ENCODE measurements at regions not wholly inside any gene's neighbourhood (a gene's known extent, or its start where the extent isn't known, plus 50 kb on each side); places are given as distances from the start of the nearest gene placed in this dataset.
"Not testable (repeated sequence)": the region's sequence is repeated elsewhere in the genome, so short reads cannot be mapped to it uniquely, and the experiment has no call there.

GRCh38 chr7:131859147-131859821 is 302.9 kb upstream of the PODXL start:
- peak; percentile 88 for DNase-seq (ENCODE audit: low read depth, low spot score)
- in situ Hi-C loops (cut with HindIII; ENCODE audit: low pct_unique_long_range_greater_than_20kb, low sequenced_read_pairs), result no loop called here

- no peak for DNase-seq (ENCODE audit: low read depth, low spot score)
- in situ Hi-C loops (cut with HindIII; ENCODE audit: low pct_unique_long_range_greater_than_20kb, low sequenced_read_pairs), result no loop called here
Observed at GRCh38 chr7:131858611-131859010, 302.2 kb upstream of the PODXL start.

DNA sequence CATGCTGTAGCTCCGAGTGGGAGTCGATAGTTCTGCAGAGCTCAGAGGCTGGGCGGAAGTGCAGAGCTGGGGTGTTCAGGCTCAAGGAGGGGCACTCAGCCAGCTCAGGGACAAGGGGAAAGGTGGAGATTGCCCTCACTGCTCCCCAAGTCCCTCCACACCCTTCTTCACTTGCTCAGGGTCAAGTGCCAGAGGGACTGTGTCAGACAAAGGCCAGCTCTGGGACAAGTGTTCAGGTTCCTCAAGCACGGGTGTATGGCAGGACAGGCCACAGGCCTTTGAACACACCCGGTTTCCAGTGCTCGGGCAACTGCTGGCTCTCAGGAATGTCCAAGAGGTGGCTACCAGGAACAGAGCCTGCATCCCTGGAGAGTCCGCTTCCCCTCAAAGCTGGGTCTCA is 293.0 kb upstream of the PODXL start:
- in situ Hi-C loops (cut with HindIII; ENCODE audit: low pct_unique_long_range_greater_than_20kb, low sequenced_read_pairs), result no loop called here

GRCh38 chr7:131848033-131848432 is 291.6 kb upstream of the PODXL start:
- in situ Hi-C loops (cut with HindIII; ENCODE audit: low pct_unique_long_range_greater_than_20kb, low sequenced_read_pairs), result no loop called here
- no peak for DNase-seq (ENCODE audit: low read depth, low spot score)

More for the DNA sequence above, 293.0 kb upstream of the PODXL start:
- DNase-seq (ENCODE audit: low read depth, low spot score), result no peak

DNA sequence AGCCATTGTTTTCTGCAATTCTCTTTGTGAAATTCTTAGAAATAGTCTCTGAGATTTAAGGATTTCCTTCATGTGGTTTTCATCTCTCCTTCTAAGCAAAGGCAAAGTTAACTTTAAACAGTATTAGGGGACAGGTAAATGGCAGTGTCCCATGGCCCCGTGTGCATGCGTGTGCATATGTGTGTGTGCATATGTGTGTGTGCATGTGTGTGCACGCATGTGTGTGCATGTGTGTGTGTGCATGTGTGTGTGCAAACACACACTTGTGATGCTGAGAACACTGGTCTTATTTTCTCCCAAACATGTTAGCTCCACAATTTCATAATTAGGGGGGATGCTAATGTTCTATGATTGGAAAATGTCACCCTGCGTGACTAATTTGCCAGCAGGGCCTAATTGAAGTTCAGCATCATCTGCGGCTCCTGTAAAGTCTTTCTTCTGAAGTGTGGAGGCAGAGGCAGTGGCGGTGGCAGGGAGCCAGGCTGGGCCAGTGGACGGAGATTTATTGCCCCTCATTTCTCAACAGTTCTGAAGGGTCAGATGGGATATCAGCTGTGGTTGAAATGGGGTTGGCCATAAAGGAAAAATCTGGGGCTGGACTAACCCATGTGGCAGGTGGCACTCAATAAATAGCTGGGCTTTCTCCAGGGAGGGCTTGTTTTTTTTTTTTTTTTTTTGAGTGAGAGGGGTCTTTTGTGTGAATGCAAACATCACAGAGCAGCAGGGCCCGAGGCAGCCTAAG is 289.3 kb upstream of the PODXL start:
- no peak for DNase-seq (ENCODE audit: low read depth, low spot score)
- in situ Hi-C loops (cut with HindIII; ENCODE audit: low pct_unique_long_range_greater_than_20kb, low sequenced_read_pairs), result no loop called here

DNA sequence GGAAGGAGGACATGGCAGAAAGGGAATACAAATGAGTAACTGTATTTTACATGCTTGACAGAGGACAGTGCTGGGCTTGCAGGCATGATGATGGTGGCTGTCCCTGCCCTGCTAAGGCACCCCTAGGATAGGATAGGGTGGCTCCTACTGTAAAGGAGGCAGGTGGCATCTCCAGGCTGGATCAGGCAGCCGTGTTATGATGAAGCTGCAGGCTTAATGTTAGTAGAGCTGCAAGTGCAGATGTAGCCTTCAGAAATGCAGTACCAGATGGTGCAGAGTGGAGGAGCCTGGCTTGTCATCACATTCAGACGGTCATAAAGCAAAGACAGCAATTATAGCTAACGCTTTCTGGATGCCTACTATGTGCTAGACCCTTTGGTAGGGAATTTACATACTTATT is 287.9 kb upstream of the PODXL start:
- in situ Hi-C loops (cut with HindIII; ENCODE audit: low pct_unique_long_range_greater_than_20kb, low sequenced_read_pairs), result no loop called here
- no peak for DNase-seq (ENCODE audit: low read depth, low spot score)

DNA sequence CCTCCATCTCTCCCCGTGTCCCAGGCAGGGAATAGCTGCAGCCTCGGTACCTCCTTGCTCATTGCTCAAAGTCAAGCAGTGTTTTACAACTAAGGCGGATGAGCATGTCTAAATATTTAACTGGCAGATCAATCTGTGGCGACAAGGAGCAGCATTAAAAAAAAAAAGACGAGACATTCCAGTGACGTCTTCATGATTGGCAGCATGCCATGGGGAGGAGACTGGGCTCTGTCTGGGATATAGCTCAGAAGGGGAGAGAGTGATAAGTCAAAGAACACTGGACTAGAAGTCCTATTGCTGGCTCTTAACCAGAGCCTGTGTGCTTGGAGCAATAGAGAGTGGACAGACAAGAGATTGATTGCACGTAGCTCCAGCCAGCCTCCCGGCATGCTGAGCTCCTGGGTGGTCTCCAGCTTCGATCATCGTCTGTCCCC is 287.5 kb upstream of the PODXL start:
- in situ Hi-C loops (cut with HindIII; ENCODE audit: low pct_unique_long_range_greater_than_20kb, low sequenced_read_pairs), result no loop called here

DNA sequence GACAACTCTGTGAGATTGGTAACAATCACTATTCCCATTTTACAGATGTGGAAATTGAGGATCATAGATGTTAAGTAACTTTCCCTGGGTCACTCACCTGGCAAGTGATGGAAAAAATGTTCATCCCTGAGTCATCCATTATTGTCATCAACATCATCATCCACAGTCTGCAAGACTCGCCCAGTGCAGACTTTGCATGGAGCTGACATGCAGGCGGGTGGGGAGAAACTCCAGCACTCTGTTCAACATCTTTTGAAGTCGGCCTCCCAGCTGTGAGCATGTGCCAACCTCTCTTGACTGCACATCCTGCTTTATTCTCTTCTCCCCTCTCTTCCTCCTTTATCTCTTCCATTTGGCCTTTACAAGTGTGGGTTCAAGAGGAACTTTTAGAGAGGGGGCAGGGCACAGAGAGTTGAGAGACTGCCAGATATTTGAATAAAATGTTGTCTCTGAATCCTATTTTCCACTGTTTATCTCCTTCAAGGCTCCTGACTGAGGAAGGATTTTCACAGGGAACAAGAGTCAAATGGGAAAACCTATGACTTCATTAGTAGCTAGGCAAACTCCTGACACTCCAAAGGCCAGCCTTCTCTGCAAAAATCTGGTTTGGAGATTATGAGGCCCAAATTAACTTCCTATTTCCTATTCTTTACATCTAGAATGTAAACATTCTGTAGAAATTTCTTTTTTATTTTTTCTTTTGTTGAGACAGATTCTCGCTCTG is 283.7 kb upstream of the PODXL start:
- in situ Hi-C loops (cut with HindIII; ENCODE audit: low pct_unique_long_range_greater_than_20kb, low sequenced_read_pairs), result no loop called here
- peak; percentile 31 for DNase-seq (ENCODE audit: low read depth, low spot score)

More for the DNA sequence above, 287.5 kb upstream of the PODXL start:
- peak; percentile 39 for DNase-seq (ENCODE audit: low read depth, low spot score)

- in situ Hi-C loops (cut with HindIII; ENCODE audit: low pct_unique_long_range_greater_than_20kb, low sequenced_read_pairs), result no loop called here
Observed at GRCh38 chr7:131836733-131837132, 280.3 kb upstream of the PODXL start.

DNA sequence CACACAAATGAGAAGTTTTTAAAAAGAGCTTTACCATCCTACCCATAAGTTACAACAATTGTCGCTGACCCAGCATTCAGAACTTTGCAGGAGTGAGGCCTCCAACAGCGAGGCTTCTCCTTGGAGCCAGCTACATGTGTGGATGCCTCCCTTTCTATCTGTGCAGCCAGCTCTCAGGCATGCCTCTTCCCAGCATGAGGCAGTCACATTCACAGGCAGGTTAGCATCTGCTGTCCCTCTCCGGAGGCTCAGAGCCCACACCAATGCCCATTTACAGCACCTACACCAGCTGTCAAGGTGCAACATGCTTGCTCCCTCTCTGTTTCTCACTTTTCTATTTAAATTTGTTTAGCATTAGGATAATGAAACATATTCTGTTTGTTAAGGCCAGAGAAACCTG is 278.7 kb upstream of the PODXL start:
- DNase-seq (ENCODE audit: low read depth, low spot score), result no peak
- in situ Hi-C loops (cut with HindIII; ENCODE audit: low pct_unique_long_range_greater_than_20kb, low sequenced_read_pairs), result no loop called here

More at GRCh38 chr7:131836733-131837132, 280.3 kb upstream of the PODXL start:
- no peak for DNase-seq (ENCODE audit: low read depth, low spot score)

DNA sequence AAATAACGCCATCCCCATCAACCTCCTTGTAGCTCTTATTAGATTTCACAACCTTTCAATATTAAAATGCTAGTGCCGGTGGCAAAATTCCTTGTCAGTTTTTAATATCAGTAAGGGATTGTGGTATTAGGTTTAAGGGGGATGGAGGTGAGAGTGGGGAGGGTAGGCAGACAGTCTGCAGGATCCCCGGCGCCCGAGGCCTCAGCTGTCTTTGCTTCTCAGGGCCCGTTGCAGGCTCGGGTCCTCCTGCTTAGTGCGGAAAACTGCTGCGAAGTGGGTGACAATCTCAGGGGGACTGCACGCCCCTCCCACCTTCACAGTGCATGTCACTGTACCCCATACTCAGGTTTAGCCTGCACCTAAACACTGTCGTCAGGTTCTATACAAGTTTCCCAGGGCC is 274.3 kb upstream of the PODXL start:
- in situ Hi-C loops (cut with HindIII; ENCODE audit: low pct_unique_long_range_greater_than_20kb, low sequenced_read_pairs), result no loop called here
- no peak for DNase-seq (ENCODE audit: low read depth, low spot score)

DNA sequence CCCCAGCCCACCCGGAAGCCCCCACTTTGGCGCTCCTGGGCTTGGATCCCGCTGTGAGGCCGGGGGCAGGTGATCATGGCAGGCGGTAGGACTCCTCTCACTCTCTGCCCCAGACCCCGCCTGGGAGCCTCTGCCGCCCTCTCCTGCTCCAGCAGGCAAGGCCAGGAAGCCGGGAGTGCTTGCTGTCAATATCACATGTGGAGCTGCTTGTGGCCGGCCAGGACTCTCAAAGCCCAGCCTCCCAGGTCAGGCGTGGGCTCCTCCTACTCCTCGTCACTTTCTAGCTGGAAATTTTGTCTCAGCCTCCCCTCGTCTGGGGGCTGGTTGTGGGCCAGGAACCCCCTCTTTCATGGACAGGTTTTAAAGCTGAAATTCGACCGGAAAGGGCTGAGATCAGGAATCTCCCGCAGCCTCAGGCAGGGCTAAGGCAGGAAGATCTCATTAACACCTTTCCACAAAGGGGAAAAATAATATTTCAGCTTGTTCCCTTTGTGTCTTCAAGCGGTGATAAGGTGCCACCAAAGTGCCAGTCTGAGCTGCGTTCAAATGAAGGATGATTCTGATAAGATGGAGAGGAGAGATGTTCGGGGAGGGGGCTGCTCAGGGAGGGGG is 273.6 kb upstream of the PODXL start:
- in situ Hi-C loops (cut with HindIII; ENCODE audit: low pct_unique_long_range_greater_than_20kb, low sequenced_read_pairs), result no loop called here
- peak; percentile 58 for DNase-seq (ENCODE audit: low read depth, low spot score)

GRCh38 chr7:131827421-131827820 is 271.0 kb upstream of the PODXL start:
- DNase-seq (ENCODE audit: low read depth, low spot score), result peak; percentile 73
- in situ Hi-C loops (cut with HindIII; ENCODE audit: low pct_unique_long_range_greater_than_20kb, low sequenced_read_pairs), result no loop called here

GRCh38 chr7:131826960-131827359 is 270.5 kb upstream of the PODXL start:
- DNase-seq (ENCODE audit: low read depth, low spot score), result peak; percentile 86
- in situ Hi-C loops (cut with HindIII; ENCODE audit: low pct_unique_long_range_greater_than_20kb, low sequenced_read_pairs), result no loop called here

DNA sequence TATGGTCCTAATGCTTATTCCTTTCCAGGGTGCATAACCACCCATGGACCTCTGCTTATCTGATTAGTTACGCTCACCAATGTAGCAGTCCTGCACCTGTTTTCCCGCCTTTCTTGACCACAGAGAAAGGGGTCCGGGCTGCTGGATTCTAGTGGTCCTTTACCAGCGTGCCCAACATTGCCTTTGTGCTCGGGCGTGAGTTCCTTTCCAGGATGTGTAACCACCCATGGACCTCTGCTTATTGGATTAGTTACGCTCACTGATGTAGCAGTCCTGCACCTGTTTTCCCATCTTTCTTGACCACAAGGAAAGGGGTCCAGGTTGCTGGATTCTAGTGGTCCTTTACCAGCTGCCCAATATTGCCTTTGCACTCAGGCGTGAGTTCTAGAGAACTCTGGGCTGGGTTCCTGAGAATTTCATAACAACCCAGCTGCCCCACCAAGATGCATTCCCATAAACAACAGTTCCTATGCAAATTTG is 267.6 kb upstream of the PODXL start:
- DNase-seq (ENCODE audit: low read depth, low spot score); in situ Hi-C loops (cut with HindIII; ENCODE audit: low pct_unique_long_range_greater_than_20kb, low sequenced_read_pairs): not testable (repeated sequence)

DNA sequence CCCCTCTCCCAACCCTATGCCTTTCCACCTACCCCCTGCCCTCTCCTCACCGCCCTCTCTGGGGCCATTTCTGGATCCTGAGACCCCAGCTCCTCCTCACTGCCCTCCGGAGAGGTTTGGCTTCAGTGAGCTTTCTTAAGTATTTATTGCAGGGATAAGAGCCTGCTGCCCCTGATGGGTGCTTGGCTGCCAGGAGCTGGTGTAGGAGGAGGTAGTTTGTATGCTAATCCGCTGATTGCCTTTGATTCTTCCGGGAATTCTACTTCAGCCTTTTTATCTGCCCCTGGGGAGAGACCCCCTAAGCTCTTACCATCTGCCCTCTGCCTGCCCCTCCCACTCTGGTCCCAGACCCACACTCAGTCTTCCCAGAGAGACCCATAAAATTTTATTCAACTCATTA is 263.5 kb upstream of the PODXL start:
- no peak for DNase-seq (ENCODE audit: low read depth, low spot score)
- in situ Hi-C loops (cut with HindIII; ENCODE audit: low pct_unique_long_range_greater_than_20kb, low sequenced_read_pairs), result no loop called here

DNA sequence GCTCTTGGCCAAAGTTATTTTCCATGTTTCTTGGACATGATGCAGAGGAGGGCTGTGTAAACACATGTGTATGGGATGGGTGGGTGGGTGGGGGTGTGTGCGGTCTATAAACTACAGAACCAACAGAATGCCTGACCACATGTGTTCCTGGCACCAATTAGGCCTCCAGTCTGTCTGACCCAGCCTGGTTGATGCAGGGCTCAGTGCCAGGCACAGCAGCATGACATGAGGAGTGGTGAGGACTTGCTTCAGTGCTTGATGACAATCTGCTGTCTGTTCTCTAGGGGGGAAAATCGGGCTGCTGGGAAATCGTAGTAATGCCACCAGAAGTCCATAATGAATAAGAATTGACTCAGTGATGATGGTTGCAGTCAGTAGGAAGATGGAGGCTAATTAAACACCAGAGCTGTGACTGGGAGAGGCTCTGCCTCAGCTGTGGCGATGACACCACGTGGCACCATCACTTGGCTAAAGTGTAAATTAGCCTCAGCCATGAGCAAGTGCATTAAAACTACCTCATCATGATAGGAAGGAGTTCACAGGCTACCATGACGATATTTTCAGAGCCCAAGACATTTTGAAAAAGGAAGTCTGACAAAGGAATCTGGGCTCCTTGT is 260.1 kb upstream of the PODXL start:
- DNase-seq (ENCODE audit: low read depth, low spot score), result no peak
- in situ Hi-C loops (cut with HindIII; ENCODE audit: low pct_unique_long_range_greater_than_20kb, low sequenced_read_pairs), result no loop called here

DNA sequence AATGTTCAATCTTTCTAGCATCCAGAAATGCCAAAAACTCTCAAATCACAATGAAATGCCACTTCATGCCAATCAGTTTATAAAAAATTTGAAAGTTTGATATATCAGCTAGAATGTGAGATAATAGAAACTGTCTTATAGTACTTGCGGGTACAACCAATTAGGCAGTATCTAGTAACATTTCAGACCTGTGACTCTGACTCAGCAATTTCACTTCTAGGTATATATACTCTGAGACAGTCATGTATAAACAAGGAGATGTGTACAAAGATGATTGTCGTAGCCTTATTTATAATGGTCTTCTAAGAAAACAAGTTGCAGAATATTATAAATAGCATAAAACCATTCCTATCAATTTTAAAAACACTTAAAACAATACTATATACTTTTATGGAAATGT is 252.3 kb upstream of the PODXL start:
- in situ Hi-C loops (cut with HindIII; ENCODE audit: low pct_unique_long_range_greater_than_20kb, low sequenced_read_pairs), result no loop called here
- no peak for DNase-seq (ENCODE audit: low read depth, low spot score)
